ENCODE measurements at regions not wholly inside any gene's neighbourhood (a gene's known extent, or its start where the extent isn't known, plus 50 kb on each side); places are given as distances from the start of the nearest gene placed in this dataset.
A peak's percentile ranks its signal among the peaks of the same experiment; 100 is the strongest.

- Mint-ChIP-seq H3K9me3 (peaks cover 0 to 7% of the 10 kb centered on the region in 2 donors), H3K27ac (no peak overlapping the region), H3K36me3 (no peaks in the 10 kb centered on the region)
- ATAC-seq (no peak), DNase-seq (ENCODE audit: low spot score in 2 of 2) (no peak)
Observed at GRCh38 chr1:228852511-228853088, 117.3 kb downstream of the RHOU start.

DNA sequence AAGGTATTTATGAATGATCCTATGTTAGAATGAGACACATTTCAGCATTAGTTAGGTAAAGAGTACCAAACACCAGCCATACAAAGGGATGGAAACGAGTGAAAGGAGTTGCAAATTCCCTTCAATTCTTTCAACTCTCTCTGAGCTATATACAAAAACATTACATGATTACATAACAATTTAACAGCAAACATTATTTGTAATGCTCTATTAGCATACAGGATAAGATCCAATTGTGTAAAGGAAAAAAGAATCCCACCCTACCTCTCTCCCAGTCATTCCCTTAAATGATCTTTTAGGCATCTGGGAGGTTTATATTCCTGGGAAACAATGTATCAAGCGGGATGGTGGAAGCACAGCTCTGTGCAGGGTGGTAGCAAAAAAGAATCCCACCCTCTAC, 117.9 kb downstream of the RHOU start:
- no peaks in the 10 kb centered on the region for H3K36me3 Mint-ChIP-seq
- peaks cover 0 to 7% of the 10 kb centered on the region in 2 donors for H3K9me3 Mint-ChIP-seq
- no peak overlapping the region for H3K27ac Mint-ChIP-seq
- DNase-seq (ENCODE audit: low spot score in 2 of 2) (no peak), ATAC-seq (no peak)

- H3K9me3 Mint-ChIP-seq, result peaks cover 0 to 7% of the 10 kb centered on the region in 2 donors
Observed at GRCh38 chr1:228853637-228854036, 118.4 kb downstream of the RHOU start.

GRCh38 chr1:228854907-228855306, 119.6 kb downstream of the RHOU start:
- DNase-seq (ENCODE audit: low spot score in 2 of 2) (no peak), ATAC-seq (no peak)
- Mint-ChIP-seq H3K27ac (no peak overlapping the region), H3K9me3 (peaks cover 0 to 7% of the 10 kb centered on the region in 2 donors), H3K36me3 (no peaks in the 10 kb centered on the region)

More at GRCh38 chr1:228853637-228854036, 118.4 kb downstream of the RHOU start:
- no peaks in the 10 kb centered on the region for H3K36me3 Mint-ChIP-seq
- no peak overlapping the region for H3K27ac Mint-ChIP-seq
- ATAC-seq (no peak), DNase-seq (ENCODE audit: low spot score in 2 of 2) (no peak)

DNA sequence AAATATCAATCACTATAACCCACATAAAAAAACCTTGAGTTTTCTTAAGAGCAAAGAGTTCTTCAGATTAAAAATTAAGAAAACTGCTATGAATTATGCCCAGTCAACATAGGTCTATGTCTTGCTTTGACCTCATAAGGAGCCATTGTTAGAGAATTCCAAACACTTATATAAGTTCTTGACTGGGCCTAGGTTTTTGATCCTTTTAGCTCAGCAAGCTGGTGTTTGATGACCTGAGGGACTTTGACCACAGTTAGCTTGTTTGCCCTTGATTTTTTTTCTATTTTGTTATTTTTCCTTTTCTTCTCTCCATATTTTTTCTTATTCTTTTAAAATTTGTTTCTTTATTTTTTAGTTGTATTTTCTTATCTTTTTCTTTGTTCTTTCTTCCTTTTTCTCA, 122.3 kb downstream of the RHOU start:
- no peak overlapping the region for H3K27ac Mint-ChIP-seq
- H3K9me3 Mint-ChIP-seq, result peaks cover 0 to 7% of the 10 kb centered on the region in 2 donors
- DNase-seq (ENCODE audit: low spot score in 2 of 2), result no peak
- no peaks in the 10 kb centered on the region for H3K36me3 Mint-ChIP-seq
- ATAC-seq, result no peak

DNA sequence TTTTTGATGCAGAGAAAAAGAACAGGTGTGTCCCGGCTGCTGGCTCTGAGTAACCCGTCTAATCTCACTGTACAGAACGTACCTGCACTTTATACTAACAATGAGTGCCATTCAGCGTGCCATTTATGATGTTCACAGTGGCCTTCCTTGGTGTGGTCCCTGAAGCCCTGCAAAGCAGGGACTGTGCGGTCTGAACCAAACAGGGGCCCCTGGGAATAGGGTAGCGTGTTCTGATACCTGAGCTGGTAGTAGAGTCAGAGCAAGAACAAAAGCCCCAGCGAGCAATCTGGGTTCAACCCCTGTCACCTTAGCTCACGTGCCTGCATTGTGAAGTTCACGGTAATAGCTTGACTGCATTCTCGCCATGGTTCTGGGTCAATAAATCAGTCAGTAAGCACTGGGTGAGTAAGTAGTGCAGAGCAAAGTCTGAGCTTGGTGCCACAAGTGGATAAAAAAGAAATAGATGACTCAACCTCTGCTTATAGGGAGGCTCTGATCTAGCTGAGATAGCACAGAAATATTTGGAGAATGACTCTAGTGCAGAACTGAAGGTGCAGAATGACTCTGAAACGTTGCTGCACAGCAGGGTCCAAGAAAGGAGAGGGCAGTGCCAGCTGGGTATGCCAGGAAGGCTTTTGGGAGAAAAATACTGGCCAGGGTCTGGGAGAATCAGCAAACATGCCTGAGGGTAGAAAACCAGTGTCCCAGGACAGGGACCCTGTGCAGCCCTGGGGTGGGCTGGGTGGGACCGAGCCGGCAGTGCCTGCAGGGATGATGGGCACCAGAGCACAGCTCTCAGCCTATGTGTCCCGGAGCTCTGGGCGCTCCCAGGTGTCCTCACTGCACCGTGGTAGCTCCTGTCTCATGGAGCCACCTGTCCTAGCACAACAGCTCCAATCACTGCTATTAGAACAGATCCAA, 125.9 kb downstream of the RHOU start:
- peak; percentile 77 to 97 for ATAC-seq

DNA sequence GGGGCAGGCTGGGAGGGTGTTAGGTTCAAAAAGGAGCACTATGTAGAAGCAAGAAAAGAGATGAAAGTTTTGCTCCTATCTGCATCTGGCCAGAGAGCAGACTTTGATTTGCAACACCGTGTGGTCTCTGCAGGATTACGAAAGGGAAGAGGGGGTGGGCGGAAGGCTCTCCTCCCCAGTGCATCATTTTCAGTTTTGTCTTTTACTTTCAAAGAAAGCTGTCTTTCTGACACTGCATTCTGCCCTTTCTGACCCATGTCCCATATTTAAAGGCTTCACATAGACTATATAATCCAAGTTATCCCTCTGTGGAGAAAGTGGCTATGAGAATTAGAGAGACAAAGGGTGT, 126.5 kb downstream of the RHOU start:
- H3K9me3 Mint-ChIP-seq, result no peaks in the 10 kb centered on the region
- ATAC-seq, result peak in 1 of 2 donors; percentile 8

More for the DNA sequence above, 125.9 kb downstream of the RHOU start:
- peaks cover 0 to 1% of the 10 kb centered on the region in 2 donors for H3K9me3 Mint-ChIP-seq
- H3K27ac Mint-ChIP-seq, result no peak overlapping the region
- no peaks in the 10 kb centered on the region for H3K36me3 Mint-ChIP-seq
- DNase-seq (ENCODE audit: low spot score in 2 of 2), result peak in 1 of 2 donors; percentile 44

DNA sequence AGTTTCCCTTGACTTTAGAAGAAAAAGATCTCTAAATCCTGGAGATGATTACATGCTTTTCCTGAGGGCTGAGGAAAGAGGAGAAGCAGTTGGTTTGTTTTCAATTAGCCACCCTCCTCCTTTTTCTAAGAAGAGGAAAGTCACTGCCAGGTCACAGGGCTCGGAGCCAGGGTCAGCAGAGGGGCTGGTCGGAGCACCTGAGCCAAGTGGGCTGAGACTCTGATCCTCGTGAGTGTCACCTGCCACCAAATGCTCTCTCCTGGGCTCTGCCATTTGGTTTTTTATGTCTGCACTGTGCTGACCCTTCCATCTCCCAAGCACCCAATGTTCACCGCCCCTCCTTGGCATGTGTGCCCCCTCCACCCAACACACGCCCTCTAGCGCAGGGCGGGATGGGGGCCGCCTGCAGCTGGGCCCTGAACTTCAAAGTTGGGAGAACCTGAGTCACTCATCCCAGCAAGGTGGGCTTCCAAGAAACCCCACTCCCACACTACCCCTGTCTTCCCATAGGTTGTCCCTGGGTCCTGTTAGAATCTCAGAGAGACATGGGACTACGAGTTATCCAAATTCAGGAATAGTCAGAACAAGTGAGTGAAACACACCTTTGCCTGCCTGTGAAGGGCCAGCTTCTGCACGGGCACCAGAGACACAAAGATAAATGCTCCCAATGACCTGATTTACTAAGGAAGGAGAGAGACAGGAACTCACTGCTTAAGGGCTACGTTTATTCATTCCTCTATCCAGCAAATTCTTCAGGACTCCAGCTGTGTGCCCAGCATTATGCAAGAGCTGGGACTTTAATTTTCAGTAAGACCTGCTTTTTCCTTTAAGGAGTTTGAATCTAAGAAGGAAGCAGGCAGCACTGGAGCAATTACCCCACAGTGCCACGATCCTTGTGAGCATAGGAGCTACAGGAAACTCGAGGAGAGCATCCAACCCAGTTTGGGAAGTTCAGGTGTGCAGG, 127.5 kb downstream of the RHOU start:
- peak overlapping the region in 1 of 2 donors; percentile 34 for H3K27ac Mint-ChIP-seq
- H3K9me3 Mint-ChIP-seq, result no peaks in the 10 kb centered on the region
- H3K36me3 Mint-ChIP-seq, result no peaks in the 10 kb centered on the region
- no peak for ATAC-seq
- DNase-seq (ENCODE audit: low spot score in 2 of 2), result no peak

More for the DNA sequence above, 126.5 kb downstream of the RHOU start:
- H3K27ac Mint-ChIP-seq, result no peak overlapping the region
- H3K36me3 Mint-ChIP-seq, result no peaks in the 10 kb centered on the region
- no peak for DNase-seq (ENCODE audit: low spot score in 2 of 2)

GRCh38 chr1:228863776-228864175, 128.5 kb downstream of the RHOU start:
- Mint-ChIP-seq H3K36me3 (no peaks in the 10 kb centered on the region), H3K27ac (no peak overlapping the region), H3K9me3 (no peaks in the 10 kb centered on the region)
- no peak for ATAC-seq
- no peak for DNase-seq (ENCODE audit: low spot score in 2 of 2)

DNA sequence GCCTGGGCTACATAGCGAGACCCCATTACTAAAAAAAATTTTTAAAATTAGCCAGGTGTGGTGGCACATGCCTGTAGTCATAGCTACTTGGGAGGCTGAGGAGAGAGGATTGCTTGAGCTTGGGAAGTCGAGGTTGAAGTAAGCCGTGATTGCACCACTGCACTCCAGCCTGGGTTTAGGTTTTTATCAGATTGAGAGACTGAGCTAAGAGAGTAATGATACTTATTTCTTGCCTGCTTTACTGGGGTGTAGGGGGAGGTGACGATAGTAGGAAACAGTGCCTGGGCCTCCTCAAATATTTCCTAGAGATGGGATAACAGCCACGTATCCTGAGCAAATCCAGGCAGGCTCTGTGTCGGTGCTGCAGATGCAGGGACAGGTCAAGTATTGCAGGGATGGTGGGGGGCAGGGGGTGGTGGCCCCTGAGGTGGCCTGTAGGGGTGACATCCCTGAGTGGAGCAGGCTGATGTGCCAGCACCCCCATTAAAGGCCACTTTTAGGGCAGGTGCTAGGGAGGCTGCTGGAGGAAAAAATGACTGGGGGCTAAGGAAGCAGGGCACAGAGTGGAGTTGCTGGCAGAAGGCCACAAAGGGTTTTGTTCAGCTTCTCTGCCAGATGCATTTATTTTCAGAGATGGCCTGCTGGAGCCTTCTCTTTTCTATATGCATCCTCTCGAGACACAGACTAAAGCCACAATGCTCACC, 130.5 kb downstream of the RHOU start:
- DNase-seq (ENCODE audit: low spot score in 2 of 2) (no peak), ATAC-seq (no peak)
- H3K36me3 Mint-ChIP-seq, result no peaks in the 10 kb centered on the region
- no peaks in the 10 kb centered on the region for H3K9me3 Mint-ChIP-seq
- H3K27ac Mint-ChIP-seq, result peak overlapping the region in 1 of 2 donors; percentile 27

GRCh38 chr1:228866468-228866867, 131.2 kb downstream of the RHOU start:
- Mint-ChIP-seq H3K27ac (no peak overlapping the region), H3K36me3 (no peaks in the 10 kb centered on the region), H3K9me3 (no peaks in the 10 kb centered on the region)
- DNase-seq (ENCODE audit: low spot score in 2 of 2) (no peak), ATAC-seq (no peak)

GRCh38 chr1:228867108-228867950, 132.1 kb downstream of the RHOU start:
- H3K9me3 Mint-ChIP-seq, result no peaks in the 10 kb centered on the region
- no peaks in the 10 kb centered on the region for H3K36me3 Mint-ChIP-seq
- ATAC-seq (no peak), DNase-seq (ENCODE audit: low spot score in 2 of 2) (no peak)
- H3K27ac Mint-ChIP-seq, result no peak overlapping the region

GRCh38 chr1:228867951-228868730, 132.9 kb downstream of the RHOU start:
- Mint-ChIP-seq H3K9me3 (no peaks in the 10 kb centered on the region), H3K27ac (no peak overlapping the region), H3K36me3 (no peaks in the 10 kb centered on the region)
- DNase-seq (ENCODE audit: low spot score in 2 of 2) (no peak), ATAC-seq (no peak)

GRCh38 chr1:228868731-228869024, 133.4 kb downstream of the RHOU start:
- DNase-seq (ENCODE audit: low spot score in 2 of 2), result no peak
- H3K36me3 Mint-ChIP-seq, result no peaks in the 10 kb centered on the region

GRCh38 chr1:228869312-228869824, 134.1 kb downstream of the RHOU start:
- H3K9me3 Mint-ChIP-seq, result no peaks in the 10 kb centered on the region
- ATAC-seq, result no peak
- no peak overlapping the region for H3K27ac Mint-ChIP-seq
- H3K36me3 Mint-ChIP-seq, result no peaks in the 10 kb centered on the region
- no peak for DNase-seq (ENCODE audit: low spot score in 2 of 2)

More at GRCh38 chr1:228868731-228869024, 133.4 kb downstream of the RHOU start:
- Mint-ChIP-seq H3K27ac (no peak overlapping the region), H3K9me3 (no peaks in the 10 kb centered on the region)
- ATAC-seq, result no peak

Measured in activated naive CD4-positive, alpha-beta T cell treated with anti-CD3 and anti-CD28 coated beads, Interleukin-2, amount 50 U/mL, for 72 hours (primary cell).